HCT116 (cell line): ENCODE measurements at regions not wholly inside any gene's neighbourhood (a gene's known extent, or its start where the extent isn't known, plus 50 kb on each side); places are given as distances from the start of the nearest gene placed in this dataset.

Experiments
- ATAC-seq: fragments of 200-7000 bp; cut with Tn5 transposase; 2 replicates; pipeline ENCODE4 v1.9.1; 2020; ENCODE audit warnings: mild to moderate bottlenecking, moderate library complexity
- BruUV-seq: library from RNA; stranded (reverse); fragments of 400-500 nt; replicated peaks from 2 replicates; lab custom pipeline; 2021; lab: Mats Ljungman, UMichigan
- CTCF ChIA-PET: fragments of 300-600 bp; sonication (Branson Sonifier 250); formaldehyde crosslinking; loops from one replicate; lab custom pipeline; 2021; ENCODE audit warnings: antibody characterized with exemption; lab: Charles Lee
- POLR2A ChIA-PET: fragments of 300-600, 350-600 bp; sonication (Branson Sonifier 250); formaldehyde crosslinking; loops from one replicate; lab custom pipeline; 2021; ENCODE audit warnings: antibody characterized with exemption; lab: Charles Lee
- RAD21 ChIA-PET, 2 experiments: fragments of 300-600 bp; sonication (Branson Sonifier 250); formaldehyde crosslinking; loops; one replicate each; lab custom pipeline; 2023; ENCODE audit warnings: low total read pairs in 2 of 2; ENCODE audit not compliant: uncharacterized antibody in 2 of 2, unreplicated experiment in 2 of 2, low non-redundant PET in 1 of 2; lab: Charles Lee
- DNase-seq: peaks from one replicate; pipeline ENCODE4 v3.0.0-alpha.2; 2010; ENCODE audit warnings: low read depth, low spot score
- H2AFZ ChIP-seq: fragments of 200-600 bp; shearing (Covaris generic), sonication (generic); 2 replicates; pipeline ENCODE4 v1.6.1; 2017; ENCODE audit warnings: low read depth, mixed run types, mixed read lengths, antibody characterized with exemption, low read length; ENCODE audit not compliant: poor library complexity, severe bottlenecking
- H3K27ac ChIP-seq: 2 replicates; pipeline ENCODE4 v1.5.1; 2012; ENCODE audit warnings: low read depth, low read length
- H3K27me3 ChIP-seq: fragments of 200-600 bp; sonication (generic); 2 replicates; pipeline ENCODE4 v1.6.1; 2016; ENCODE audit warnings: mixed run types, low read length, mixed read lengths; ENCODE audit not compliant: insufficient read depth
- H3K36me3 ChIP-seq, 2 experiments: fragments of 200-500 bp in 1 of 2; fragments of 200-600 bp in 1 of 2; sonication (Bioruptor generic) in 1 of 2; sonication (generic) in 1 of 2; 2 replicates each; pipeline versions ENCODE4 v1.5.1 to v1.6.1; 2014 to 2016; ENCODE audit warnings: low read length in 2 of 2, inconsistent platforms in 1 of 2, mixed read lengths in 1 of 2, mixed run types in 1 of 2; ENCODE audit not compliant: insufficient read depth in 2 of 2, control insufficient read depth in 1 of 2
- H3K4me1 ChIP-seq, 2 experiments: fragments of 200-600 bp in 1 of 2; sonication (generic) in 1 of 2; 2 replicates each; pipeline versions ENCODE4 v1.5.1 to v1.6.1; 2012 to 2017; ENCODE audit warnings: low read length in 2 of 2, inconsistent platforms in 1 of 2, mild to moderate bottlenecking in 1 of 2, mixed read lengths in 1 of 2, mixed run types in 1 of 2, moderate library complexity in 1 of 2; ENCODE audit not compliant: insufficient read depth in 2 of 2, control insufficient read depth in 1 of 2
- H3K4me2 ChIP-seq: fragments of 200-600 bp; sonication (generic); 2 replicates; pipeline ENCODE4 v1.6.1; 2017; ENCODE audit warnings: mixed run types, low read length, mixed read lengths
- H3K4me3 ChIP-seq, 2 experiments: fragments of 200-600 bp in 1 of 2; sonication (generic) in 1 of 2; replicated peaks in 1 of 2; 2 replicates each; pipeline ENCODE4 v1.5.1; 2011 to 2016; ENCODE audit warnings: low read length in 2 of 2, control low read depth in 1 of 2, low read depth in 1 of 2, mild to moderate bottlenecking in 1 of 2, mixed read lengths in 1 of 2, mixed run types in 1 of 2
- H3K79me2 ChIP-seq: fragments of 200-600 bp; sonication (generic); 2 replicates; pipeline ENCODE4 v1.6.1; 2017; ENCODE audit warnings: mild to moderate bottlenecking, mixed run types, low read length, moderate library complexity, mixed read lengths; ENCODE audit not compliant: insufficient read depth
- H3K9ac ChIP-seq: fragments of 200-600 bp; sonication (generic); 2 replicates; pipeline ENCODE4 v1.6.1; 2016; ENCODE audit warnings: low read length, mixed read lengths
- H3K9me2 ChIP-seq: fragments of 200-600 bp; sonication (generic), shearing (Covaris generic); 2 replicates; pipeline ENCODE4 v1.6.1; 2017; ENCODE audit warnings: mixed run types, mild to moderate bottlenecking, moderate library complexity; ENCODE audit not compliant: insufficient read depth
- H3K9me3 ChIP-seq, 2 experiments: fragments of 200-500 bp in 1 of 2; fragments of 200-600 bp in 1 of 2; sonication (Bioruptor generic) in 1 of 2; sonication (generic) in 1 of 2; 2 replicates each; pipeline ENCODE4 v1.6.1; 2014 to 2017; ENCODE audit warnings: low read length in 2 of 2, mixed read lengths in 2 of 2, inconsistent platforms in 1 of 2, low read depth in 1 of 2, mild to moderate bottlenecking in 1 of 2, mixed run types in 1 of 2, moderate library complexity in 1 of 2; ENCODE audit not compliant: control insufficient read depth in 1 of 2, insufficient read depth in 1 of 2
- H4K20me1 ChIP-seq: fragments of 200-600 bp; sonication (generic), shearing (Covaris generic); 2 replicates; pipeline ENCODE4 v1.6.1; 2017; ENCODE audit warnings: mixed run types, mild to moderate bottlenecking, moderate library complexity; ENCODE audit not compliant: insufficient read depth
- CEBPB ChIP-seq: IDR thresholded peaks from 2 replicates; pipeline ENCODE4 v1.6.1; 2012; ENCODE audit warnings: low read depth
- EGR1 ChIP-seq: IDR thresholded peaks from 2 replicates; pipeline ENCODE4 v1.6.1; 2012; ENCODE audit warnings: low read depth
- EZH2 ChIP-seq: fragments of 200-600 bp; sonication (generic); IDR thresholded peaks from 2 replicates; pipeline ENCODE4 v1.6.1; 2017; ENCODE audit warnings: antibody characterized with exemption, mixed run types
- EZH2phosphoT487 ChIP-seq: fragments of 200-600 bp; IDR thresholded peaks from 2 replicates; pipeline ENCODE4 v1.6.1; 2018; ENCODE audit warnings: antibody characterized with exemption, borderline replicate concordance
- FOSL1 ChIP-seq: IDR thresholded peaks from 2 replicates; pipeline ENCODE4 v1.6.1; 2012; ENCODE audit warnings: low read depth
- MAX ChIP-seq: IDR thresholded peaks from 2 replicates; pipeline ENCODE4 v1.6.1; 2012
- POLR2AphosphoS5 ChIP-seq: IDR thresholded peaks from 2 replicates; pipeline ENCODE4 v1.6.1; 2011; ENCODE audit warnings: mild to moderate bottlenecking, low read depth, low read length, moderate library complexity
- RAD21 ChIP-seq: IDR thresholded peaks from 2 replicates; pipeline ENCODE4 v1.6.1; 2012; ENCODE audit warnings: low read depth, mild to moderate bottlenecking
- SIN3A ChIP-seq: IDR thresholded peaks from 2 replicates; pipeline ENCODE4 v1.6.1; 2012; ENCODE audit warnings: low read depth
- SP1 ChIP-seq: IDR thresholded peaks from 2 replicates; pipeline ENCODE4 v1.6.1; 2012; ENCODE audit warnings: low read depth
- SRF ChIP-seq: IDR thresholded peaks from 2 replicates; pipeline ENCODE4 v1.6.1; 2012; ENCODE audit warnings: low read depth
- YY1 ChIP-seq: IDR thresholded peaks from 2 replicates; pipeline ENCODE4 v1.6.1; 2011; ENCODE audit warnings: low read length, low read depth, moderate library complexity, mild to moderate bottlenecking; ENCODE audit not compliant: insufficient replicate concordance; ENCODE audit errors: extremely low read depth
- ZFX ChIP-seq: fragments of 450-650 bp; IDR thresholded peaks from 2 replicates; pipeline ENCODE4 v1.6.1; 2017
- intact Hi-C: fragments of 100-400 bp; cut with micrococcal nuclease; formaldehyde crosslinking; loops from 2 replicates; pipeline ENCODE4 v1.10.0; 2022
- TF ChIP-seq, protein P1 (sequence below): IDR thresholded peaks from 2 replicates; pipeline ENCODE4 v1.6.1; 2012

DNA sequence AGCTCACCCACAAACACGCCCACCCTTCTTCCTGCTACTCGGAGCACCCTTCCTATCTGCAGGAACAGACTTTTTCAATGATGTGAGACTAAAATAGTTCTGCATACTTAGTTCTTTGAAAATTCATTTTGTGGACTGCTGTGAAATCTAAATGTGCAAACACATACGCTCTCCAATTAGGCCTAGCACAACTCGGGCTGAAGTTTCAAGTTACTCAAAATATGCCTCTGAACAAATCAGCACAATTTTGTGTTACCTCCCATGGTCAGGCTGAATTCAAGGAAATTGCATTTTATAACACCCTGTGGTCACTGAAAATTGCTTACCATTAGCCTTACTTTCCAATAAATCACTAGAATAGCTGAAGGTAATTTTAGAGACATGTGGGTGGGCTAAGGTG lies 323.8 kb upstream of the ADCY2 start:
- no peaks in the 10 kb centered on the region for H4K20me1 ChIP-seq

DNA sequence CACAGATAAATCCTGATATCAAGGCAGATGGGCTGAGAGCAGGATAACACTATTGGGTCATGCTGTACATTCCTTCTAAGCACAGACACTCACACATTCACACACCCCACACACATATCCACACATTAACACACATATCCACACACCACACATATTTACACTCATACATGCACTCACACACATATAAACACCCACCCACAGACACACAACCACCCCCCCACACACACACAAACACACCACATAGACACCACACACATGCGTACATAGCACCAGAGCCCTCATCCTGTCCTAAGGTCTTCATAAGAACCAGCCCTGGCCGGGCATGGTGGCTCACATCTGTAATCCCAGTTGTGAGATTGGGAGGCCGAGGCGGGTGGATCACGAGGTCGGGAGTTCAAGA lies 322.3 kb upstream of the ADCY2 start:
- no peaks in the 10 kb centered on the region for H3K9me2 ChIP-seq
- TF ChIP-seq EZH2phosphoT487 (no peak), MAX (no peak), SIN3A (no peak), CEBPB (no peak), RAD21 (no peak), ZFX (no peak)
- TF ChIP-seq, all 23 proteins: peak for 0
- ChIA-PET CTCF (no interaction called here), POLR2A (no interaction called here), RAD21 (no interaction called here)
- H2AFZ ChIP-seq: no peak overlapping the region
- H3K4me3 ChIP-seq: no peak overlapping the region
- no peaks in the 10 kb centered on the region for H3K4me1 ChIP-seq
- H3K4me2 ChIP-seq: no peak overlapping the region
- no peaks in the 10 kb centered on the region for H4K20me1 ChIP-seq
- no peak overlapping the region for H3K9ac ChIP-seq
- no peaks in the 10 kb centered on the region for H3K79me2 ChIP-seq
- intact Hi-C loops: no loop called here
- no peak overlapping the region for H3K27ac ChIP-seq
- H3K27me3 ChIP-seq: no peaks in the 10 kb centered on the region
- ATAC-seq (no peak), DNase-seq (no peak)
- no peaks in the 10 kb centered on the region for H3K36me3 ChIP-seq
- H3K9me3 ChIP-seq: peaks cover 0 to 3% of the 10 kb centered on the region in 2 experiments; a peak in 2 of 4 replicates
- BruUV-seq: no TSS peak

More for the DNA sequence above, 323.8 kb upstream of the ADCY2 start:
- Histone ChIP-seq H3K27me3 (no peaks in the 10 kb centered on the region), H3K36me3 (no peaks in the 10 kb centered on the region), H3K27ac (no peak overlapping the region), H3K4me3 (no peak overlapping the region), H3K4me2 (no peak overlapping the region), H3K79me2 (no peaks in the 10 kb centered on the region), H3K9me2 (no peaks in the 10 kb centered on the region), H3K9ac (no peak overlapping the region), H2AFZ (no peak overlapping the region), H3K4me1 (no peaks in the 10 kb centered on the region), H3K9me3 (peaks cover 0 to 3% of the 10 kb centered on the region in 2 experiments; a peak in 2 of 4 replicates)
- POLR2A ChIA-PET: no interaction called here
- CTCF ChIA-PET: no interaction called here
- intact Hi-C loops: no loop called here
- DNase-seq (no peak), ATAC-seq (no peak)
- BruUV-seq: no TSS peak
- RAD21 ChIA-PET: no interaction called here
- TF ChIP-seq SP1 (no peak), EZH2 (no peak), ZFX (no peak), POLR2AphosphoS5 (no peak), EZH2phosphoT487 (no peak), SRF (no peak), FOSL1 (no peak), EGR1 (no peak), YY1 (no peak)
- TF ChIP-seq, protein P1, sequence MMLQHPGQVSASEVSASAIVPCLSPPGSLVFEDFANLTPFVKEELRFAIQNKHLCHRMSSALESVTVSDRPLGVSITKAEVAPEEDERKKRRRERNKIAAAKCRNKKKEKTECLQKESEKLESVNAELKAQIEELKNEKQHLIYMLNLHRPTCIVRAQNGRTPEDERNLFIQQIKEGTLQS: no peak
